H1 (cell line): ENCODE measurements at regions not wholly inside any gene's neighbourhood (a gene's known extent, or its start where the extent isn't known, plus 50 kb on each side); places are given as distances from the start of the nearest gene placed in this dataset.

Experiments used
- BRCA1 ChIP-seq: IDR thresholded peaks from 2 replicates; pipeline ENCODE4 v1.6.1; 2012; ENCODE audit warnings: low read depth, low read length, improper control_type of control experiment
- CHD1 ChIP-seq: IDR thresholded peaks from 2 replicates; pipeline ENCODE4 v1.6.1; 2012; ENCODE audit warnings: low read depth, low read length, improper control_type of control experiment

- TF ChIP-seq BRCA1 (no peak), CHD1 (no peak)
Measured at GRCh38 chr6:14540276-14540675, 422.7 kb downstream of the CD83 start (continued).
